ENCODE measurements at regions not wholly inside any gene's neighbourhood (a gene's known extent, or its start where the extent isn't known, plus 50 kb on each side); places are given as distances from the start of the nearest gene placed in this dataset.

DNA sequence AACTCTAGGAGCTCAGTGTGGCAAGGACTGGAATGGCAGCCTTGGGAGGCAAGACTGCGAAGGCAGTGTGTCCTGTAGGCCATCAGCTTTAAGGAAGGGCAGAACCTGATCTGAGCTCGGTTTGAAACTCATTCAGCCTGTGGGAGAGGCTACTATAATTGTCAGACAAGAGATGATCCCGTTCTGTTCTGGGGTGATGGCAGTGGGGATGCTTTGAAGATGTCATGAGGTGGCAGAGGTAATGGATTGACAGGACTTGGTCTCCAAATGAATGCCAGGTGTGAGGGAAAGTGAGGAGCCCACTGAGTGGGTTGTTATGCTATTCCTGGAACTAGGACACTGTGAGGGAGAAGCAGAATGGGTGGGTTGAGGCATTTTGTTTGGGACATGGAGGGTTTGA lies 144.9 kb downstream of the PJA1 start:
- TF ChIP-seq, protein P1, sequence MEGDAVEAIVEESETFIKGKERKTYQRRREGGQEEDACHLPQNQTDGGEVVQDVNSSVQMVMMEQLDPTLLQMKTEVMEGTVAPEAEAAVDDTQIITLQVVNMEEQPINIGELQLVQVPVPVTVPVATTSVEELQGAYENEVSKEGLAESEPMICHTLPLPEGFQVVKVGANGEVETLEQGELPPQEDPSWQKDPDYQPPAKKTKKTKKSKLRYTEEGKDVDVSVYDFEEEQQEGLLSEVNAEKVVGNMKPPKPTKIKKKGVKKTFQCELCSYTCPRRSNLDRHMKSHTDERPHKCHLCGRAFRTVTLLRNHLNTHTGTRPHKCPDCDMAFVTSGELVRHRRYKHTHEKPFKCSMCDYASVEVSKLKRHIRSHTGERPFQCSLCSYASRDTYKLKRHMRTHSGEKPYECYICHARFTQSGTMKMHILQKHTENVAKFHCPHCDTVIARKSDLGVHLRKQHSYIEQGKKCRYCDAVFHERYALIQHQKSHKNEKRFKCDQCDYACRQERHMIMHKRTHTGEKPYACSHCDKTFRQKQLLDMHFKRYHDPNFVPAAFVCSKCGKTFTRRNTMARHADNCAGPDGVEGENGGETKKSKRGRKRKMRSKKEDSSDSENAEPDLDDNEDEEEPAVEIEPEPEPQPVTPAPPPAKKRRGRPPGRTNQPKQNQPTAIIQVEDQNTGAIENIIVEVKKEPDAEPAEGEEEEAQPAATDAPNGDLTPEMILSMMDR (IDR thresholded peaks at IDR 0.05; ENCODE audit: insufficient read depth, low read length, poor library complexity, severe bottlenecking): no peak
- no peaks in the 10 kb centered on the region for H3K36me3 ChIP-seq (ENCODE audit: control insufficient read depth, insufficient read depth, low read length)
- DNase-seq (ENCODE audit: extremely low read depth, insufficient read length): no peak
- H3K4me3 ChIP-seq (replicated peaks; ENCODE audit: low read depth, low read length): no peak overlapping the region
- no peaks in the 10 kb centered on the region; the same call in none of the 2 replicates for H3K27me3 ChIP-seq (replicated peaks; ENCODE audit: control insufficient read depth, insufficient read depth, low read length)

DNA sequence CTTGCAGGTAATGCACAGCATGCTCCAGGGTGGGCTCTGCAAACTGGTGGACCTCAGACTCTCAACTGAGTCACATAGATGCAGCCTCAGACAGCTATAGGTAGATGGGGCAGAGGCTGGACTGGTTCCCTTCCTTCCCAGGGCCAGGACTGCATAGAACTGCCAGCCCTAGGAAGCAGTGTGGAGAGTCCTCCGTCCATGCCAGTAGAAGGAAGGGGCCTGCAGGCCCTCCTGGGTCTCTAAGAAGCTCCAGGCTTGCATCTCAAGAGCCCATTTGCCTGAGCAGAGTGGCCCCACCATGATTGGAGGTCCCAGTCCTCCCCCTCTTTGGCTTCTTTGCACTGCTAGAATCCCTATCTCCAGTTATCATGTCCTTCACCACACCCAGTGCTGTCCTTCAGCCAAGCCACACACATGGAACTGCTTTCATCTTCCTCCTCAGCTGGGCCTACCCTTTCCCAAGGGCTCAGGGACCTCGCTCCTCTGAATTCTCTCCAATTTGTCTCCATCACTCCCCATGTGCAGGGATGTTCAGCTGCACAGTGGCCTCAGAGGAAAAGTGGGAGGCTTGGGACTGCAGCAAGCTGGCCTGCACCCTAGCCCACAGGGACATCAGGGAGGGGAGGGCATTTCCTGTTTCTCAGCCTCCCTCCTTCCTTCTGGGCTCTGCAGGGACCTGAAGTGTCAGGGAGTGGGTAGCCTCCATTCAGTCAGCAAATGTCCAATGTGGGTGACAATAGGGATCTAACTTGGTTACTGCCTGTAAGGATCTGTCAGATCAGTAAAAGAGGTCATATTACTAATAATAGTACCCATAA lies 146.0 kb downstream of the PJA1 start:
- H3K27me3 ChIP-seq (replicated peaks; ENCODE audit: control insufficient read depth, insufficient read depth, low read length): no peaks in the 10 kb centered on the region; the same call in none of the 2 replicates
- no peaks in the 10 kb centered on the region for H3K36me3 ChIP-seq (ENCODE audit: control insufficient read depth, insufficient read depth, low read length)
- TF ChIP-seq, protein P1 (IDR thresholded peaks at IDR 0.05; ENCODE audit: insufficient read depth, low read length, poor library complexity, severe bottlenecking): no peak
- no peak for DNase-seq (ENCODE audit: extremely low read depth, insufficient read length)
- H3K4me3 ChIP-seq (replicated peaks; ENCODE audit: low read depth, low read length): no peak overlapping the region

DNA sequence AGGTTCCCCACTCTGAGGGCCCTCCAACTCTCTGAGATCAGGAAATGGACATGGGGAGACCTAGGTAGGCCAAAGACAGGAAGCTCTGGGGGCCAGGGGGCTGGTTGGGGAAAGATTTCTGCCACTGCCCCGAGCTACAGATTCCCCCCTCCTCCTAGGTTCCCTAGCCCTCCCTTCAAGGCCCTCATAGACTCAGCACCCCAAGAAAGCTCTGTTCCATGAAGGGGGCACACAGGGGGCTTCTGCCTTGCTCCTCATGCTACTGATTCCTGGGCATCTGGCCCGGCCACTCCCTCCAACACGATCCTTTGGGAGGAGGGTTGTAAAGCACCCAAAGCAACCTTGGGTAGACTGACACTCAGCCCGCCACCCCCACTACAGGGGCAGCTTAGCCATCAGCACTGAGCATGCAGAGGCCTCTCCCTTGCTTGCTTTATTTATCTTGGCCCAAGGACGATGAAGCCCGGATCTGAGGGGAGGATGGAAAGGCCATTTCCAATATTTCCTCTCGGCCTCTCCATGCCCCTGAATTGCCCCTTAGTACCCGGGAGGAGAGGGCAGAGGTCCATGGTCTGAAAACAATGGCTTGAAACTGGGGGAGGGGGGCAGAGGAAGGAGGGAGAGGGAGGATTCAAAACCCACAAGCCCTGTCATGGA lies 146.7 kb downstream of the PJA1 start:
- no peak for DNase-seq (ENCODE audit: extremely low read depth, insufficient read length)
- no peak overlapping the region for H3K4me3 ChIP-seq (replicated peaks; ENCODE audit: low read depth, low read length)
- H3K27me3 ChIP-seq (replicated peaks; ENCODE audit: control insufficient read depth, insufficient read depth, low read length): no peaks in the 10 kb centered on the region; the same call in none of the 2 replicates
- H3K36me3 ChIP-seq (ENCODE audit: control insufficient read depth, insufficient read depth, low read length): no peaks in the 10 kb centered on the region
- TF ChIP-seq, protein P1 (IDR thresholded peaks at IDR 0.05; ENCODE audit: insufficient read depth, low read length, poor library complexity, severe bottlenecking): no peak

DNA sequence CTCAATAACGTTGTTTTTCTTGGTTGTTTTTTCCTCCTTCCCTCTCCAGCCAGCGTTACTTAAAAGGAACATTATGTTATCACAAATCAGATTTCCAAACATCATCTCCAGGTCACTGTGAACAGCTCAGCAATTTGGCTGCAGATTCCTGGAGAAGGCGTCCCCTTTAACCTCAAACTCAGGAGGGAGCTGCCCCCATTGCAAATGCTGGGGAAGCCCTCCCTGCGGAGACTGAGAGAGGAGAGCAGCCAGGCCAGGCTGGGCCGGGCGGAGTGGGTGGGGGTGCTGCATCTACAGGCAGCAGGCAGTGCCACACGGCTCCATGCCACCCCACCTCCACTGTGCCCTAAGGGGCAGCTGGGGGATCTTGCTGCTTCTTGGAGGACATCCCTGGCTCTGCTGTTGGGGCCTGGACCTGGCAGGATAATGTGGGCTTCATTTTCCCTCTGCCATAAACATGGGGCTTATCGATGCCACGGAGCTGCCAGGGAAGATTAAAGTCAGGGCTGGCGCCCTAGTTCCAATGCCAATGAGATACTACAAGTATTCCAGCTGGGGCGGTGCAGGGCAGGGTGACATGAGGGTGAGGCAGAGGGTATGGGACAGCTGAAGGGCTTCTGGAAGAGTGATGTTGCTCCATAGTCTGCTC lies 148.8 kb downstream of the PJA1 start:
- Histone ChIP-seq H3K27me3 (replicated peaks; ENCODE audit: control insufficient read depth, insufficient read depth, low read length) (no peaks in the 10 kb centered on the region; the same call in none of the 2 replicates), H3K4me3 (replicated peaks; ENCODE audit: low read depth, low read length) (no peak overlapping the region), H3K36me3 (ENCODE audit: control insufficient read depth, insufficient read depth, low read length) (no peaks in the 10 kb centered on the region)
- TF ChIP-seq, protein P1 (IDR thresholded peaks at IDR 0.05; ENCODE audit: insufficient read depth, low read length, poor library complexity, severe bottlenecking): no peak
- no peak for DNase-seq (ENCODE audit: extremely low read depth, insufficient read length)

DNA sequence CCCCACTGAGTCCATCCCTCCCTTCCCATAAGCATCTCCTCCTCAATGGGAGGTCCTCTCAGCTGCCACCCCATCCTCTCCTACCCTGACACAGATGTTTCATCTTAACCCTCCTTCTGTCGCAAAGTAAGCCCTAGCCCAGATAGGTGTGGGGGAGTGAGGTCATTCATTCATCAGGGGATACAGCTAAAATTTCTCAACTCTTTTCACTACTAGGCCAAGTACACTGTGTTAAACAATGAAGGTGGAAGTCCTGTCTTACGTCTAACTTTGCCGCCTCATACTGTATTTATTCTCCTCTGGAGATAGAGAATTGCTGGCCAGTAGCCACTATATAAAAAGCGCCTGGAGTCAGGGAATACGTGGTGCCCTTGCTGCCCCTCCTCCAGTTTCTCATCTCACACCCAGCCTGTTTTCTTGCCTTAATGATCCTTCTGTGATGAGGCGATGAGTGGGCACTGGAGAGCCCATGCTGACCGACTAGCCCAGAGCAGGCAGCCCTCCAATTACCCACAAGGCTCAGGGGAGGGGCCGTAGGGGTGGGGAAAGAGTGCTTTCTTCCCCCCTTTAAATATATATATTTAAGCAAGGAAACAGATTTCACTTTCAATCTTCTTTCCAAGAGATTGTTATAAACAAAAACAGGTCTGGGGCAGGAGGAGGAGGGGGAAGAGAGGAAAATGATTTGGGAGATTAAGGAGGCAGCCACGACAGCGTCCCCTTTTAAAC lies 149.5 kb downstream of the PJA1 start:
- H3K36me3 ChIP-seq (ENCODE audit: control insufficient read depth, insufficient read depth, low read length): no peaks in the 10 kb centered on the region
- DNase-seq (ENCODE audit: extremely low read depth, insufficient read length): no peak
- TF ChIP-seq, protein P1 (IDR thresholded peaks at IDR 0.05; ENCODE audit: insufficient read depth, low read length, poor library complexity, severe bottlenecking): no peak
- no peak overlapping the region for H3K4me3 ChIP-seq (replicated peaks; ENCODE audit: low read depth, low read length)
- H3K27me3 ChIP-seq (replicated peaks; ENCODE audit: control insufficient read depth, insufficient read depth, low read length): no peaks in the 10 kb centered on the region; the same call in none of the 2 replicates

All from GM06990 (cell line).